ENCODE measurements at regions not wholly inside any gene's neighbourhood (a gene's known extent, or its start where the extent isn't known, plus 50 kb on each side); places are given as distances from the start of the nearest gene placed in this dataset.
"Not testable (repeated sequence)": the region's sequence is repeated elsewhere in the genome, so short reads cannot be mapped to it uniquely, and the experiment has no call there.

DNA sequence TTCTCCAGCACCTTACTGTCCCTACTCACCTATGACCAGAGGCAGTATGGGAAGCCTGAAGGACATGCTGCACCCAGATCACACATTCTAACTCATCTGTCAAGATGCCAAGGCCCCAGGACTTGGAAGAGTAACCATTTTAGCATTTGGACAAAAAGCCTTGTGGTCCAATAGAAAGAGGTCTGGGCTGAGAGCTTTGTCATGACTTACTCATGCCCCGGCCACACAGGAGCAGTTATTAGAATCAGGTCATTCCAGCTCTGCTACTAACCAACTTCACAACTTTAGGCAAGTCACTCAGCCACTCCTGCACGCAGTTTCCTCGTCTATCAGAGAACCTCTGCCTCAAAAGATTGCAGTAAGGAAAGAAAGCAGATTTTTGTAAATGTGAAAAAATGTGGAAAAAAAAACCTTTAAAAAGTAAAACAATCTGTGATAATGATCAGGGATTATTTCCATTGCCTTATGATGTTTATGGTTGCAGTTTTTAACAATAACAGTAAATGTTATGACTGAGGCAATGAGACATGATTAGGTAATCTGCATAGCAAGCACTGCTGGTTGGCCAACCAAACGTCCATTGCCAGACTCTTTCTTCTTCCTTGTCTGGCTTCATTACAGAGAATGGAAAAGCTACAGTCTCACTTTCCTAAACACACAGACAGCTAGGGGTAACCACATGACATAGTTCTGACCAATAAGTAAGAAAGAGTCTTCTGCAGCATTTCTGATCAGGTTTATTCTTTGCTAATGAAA, 255.4 kb upstream of the CHAC2 start:
- CTCF ChIA-PET: no interaction called here

DNA sequence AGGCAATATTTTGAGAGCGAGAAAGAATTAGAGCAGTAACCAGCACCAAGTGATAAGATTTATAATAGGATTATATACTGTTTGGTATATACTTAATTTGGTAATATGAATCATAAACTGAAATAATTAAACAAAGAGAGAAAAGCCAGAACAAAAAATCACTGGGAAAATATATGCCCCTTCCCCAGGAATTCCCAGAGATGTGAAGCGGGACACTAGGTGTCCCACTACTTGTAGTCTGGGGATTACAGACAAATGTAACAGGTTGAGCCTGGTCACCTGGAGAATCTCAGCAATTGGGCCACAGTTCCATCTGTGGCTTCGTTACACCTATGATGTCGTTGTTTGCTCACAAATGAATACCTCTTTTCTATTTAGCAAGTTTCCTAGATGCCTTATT, 256.1 kb upstream of the CHAC2 start:
- no peak overlapping the region for H3K27ac ChIP-seq
- DNase-seq (ENCODE audit: low spot score): no peak
- TF ChIP-seq, protein P1, sequence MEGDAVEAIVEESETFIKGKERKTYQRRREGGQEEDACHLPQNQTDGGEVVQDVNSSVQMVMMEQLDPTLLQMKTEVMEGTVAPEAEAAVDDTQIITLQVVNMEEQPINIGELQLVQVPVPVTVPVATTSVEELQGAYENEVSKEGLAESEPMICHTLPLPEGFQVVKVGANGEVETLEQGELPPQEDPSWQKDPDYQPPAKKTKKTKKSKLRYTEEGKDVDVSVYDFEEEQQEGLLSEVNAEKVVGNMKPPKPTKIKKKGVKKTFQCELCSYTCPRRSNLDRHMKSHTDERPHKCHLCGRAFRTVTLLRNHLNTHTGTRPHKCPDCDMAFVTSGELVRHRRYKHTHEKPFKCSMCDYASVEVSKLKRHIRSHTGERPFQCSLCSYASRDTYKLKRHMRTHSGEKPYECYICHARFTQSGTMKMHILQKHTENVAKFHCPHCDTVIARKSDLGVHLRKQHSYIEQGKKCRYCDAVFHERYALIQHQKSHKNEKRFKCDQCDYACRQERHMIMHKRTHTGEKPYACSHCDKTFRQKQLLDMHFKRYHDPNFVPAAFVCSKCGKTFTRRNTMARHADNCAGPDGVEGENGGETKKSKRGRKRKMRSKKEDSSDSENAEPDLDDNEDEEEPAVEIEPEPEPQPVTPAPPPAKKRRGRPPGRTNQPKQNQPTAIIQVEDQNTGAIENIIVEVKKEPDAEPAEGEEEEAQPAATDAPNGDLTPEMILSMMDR (conservative IDR thresholded peaks at IDR 0.05; ENCODE audit: low read depth): no peak
- CTCF ChIA-PET: no interaction called here
- POLR2A ChIA-PET (ENCODE audit: low non-redundant PET): no interaction called here

More for the DNA sequence above, 255.4 kb upstream of the CHAC2 start:
- TF ChIP-seq, protein P1 (conservative IDR thresholded peaks at IDR 0.05; ENCODE audit: low read depth): no peak
- no peak overlapping the region for H3K27ac ChIP-seq
- POLR2A ChIA-PET (ENCODE audit: low non-redundant PET): no interaction called here
- DNase-seq (ENCODE audit: low spot score): peak; percentile 13

DNA sequence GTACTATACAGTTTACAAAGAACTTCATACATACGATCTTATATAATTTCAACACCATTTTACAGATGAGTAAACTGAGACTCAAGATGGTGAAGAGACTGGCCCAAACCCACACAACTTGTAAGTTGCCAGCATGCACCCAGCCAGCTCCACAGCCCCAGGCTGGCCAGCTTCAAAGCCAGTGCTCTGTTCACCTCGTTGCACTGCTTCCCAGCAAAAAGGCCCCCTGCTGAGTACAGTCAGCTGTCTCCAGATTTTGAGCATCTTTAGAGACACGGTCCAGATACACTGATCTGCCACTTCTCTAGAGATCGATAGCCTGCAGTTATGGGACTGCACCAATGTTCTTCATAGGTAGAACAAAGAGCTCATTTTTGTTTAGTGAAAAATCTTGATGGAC, 257.2 kb upstream of the CHAC2 start:
- no peak overlapping the region for H3K27ac ChIP-seq
- TF ChIP-seq, protein P1 (conservative IDR thresholded peaks at IDR 0.05; ENCODE audit: low read depth): no peak
- ChIA-PET CTCF (interaction anchor here (0.7 kb wide), 1 partner anchor 87 kb away, joined by 4 read pairs; no protein-coding TSS in a partner anchor), POLR2A (ENCODE audit: low non-redundant PET) (no interaction called here)
- DNase-seq (ENCODE audit: low spot score): no peak

DNA sequence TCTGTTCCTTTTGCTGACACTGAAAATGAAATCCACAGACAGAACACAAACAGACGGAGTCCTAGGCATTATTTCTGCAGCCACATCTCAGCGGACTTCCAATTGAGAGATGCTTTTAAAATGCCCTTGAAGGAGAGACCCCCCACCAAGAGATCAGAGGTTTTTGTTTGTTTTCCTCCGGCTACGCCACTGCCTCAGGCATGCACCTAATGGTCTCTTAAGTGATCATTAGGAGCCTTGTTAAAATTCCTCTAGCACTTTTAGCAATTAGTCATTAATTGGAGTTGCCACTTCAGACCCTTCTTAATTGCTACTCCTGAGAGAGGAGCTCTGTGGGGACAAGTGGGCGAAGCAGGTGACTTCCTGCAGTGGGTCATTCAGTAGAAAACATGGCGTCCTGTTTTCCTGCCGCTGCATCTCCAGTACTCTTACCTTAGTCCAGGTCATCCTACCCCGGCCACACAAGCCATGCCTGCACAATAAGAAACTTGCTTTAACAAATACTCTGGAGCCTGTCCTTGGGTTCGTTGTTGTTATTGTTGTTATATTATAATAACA, 257.7 kb upstream of the CHAC2 start:
- CTCF ChIA-PET: interaction anchor here (0.7 kb wide), 1 partner anchor 87 kb away, joined by 4 read pairs; no protein-coding TSS in a partner anchor
- DNase-seq (ENCODE audit: low spot score): no peak
- POLR2A ChIA-PET (ENCODE audit: low non-redundant PET): no interaction called here
- no peak overlapping the region for H3K27ac ChIP-seq
- TF ChIP-seq, protein P1 (conservative IDR thresholded peaks at IDR 0.05; ENCODE audit: low read depth): no peak

DNA sequence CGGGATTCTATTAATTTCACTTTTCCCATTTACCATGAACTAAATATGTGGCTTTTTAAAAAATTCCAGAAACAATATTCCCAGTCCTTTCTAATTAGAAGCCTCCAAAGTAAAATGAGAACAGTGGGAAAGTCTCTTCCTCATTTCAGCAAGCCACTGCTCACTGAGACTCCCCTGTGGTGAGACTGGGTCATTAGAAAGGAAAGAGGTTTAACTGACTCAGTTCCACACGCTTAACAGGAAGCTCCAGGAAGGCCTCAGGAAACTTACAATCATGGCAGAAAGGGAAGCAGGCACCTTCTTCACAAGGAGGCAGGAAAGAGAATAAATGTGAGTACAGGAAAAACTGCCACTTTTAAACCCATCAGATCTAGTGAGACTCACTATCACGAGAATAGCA, 258.9 kb upstream of the CHAC2 start:
- TF ChIP-seq, protein P1 (conservative IDR thresholded peaks at IDR 0.05; ENCODE audit: low read depth): no peak
- no peak for DNase-seq (ENCODE audit: low spot score)
- CTCF ChIA-PET: no interaction called here
- POLR2A ChIA-PET (ENCODE audit: low non-redundant PET): no interaction called here
- no peak overlapping the region for H3K27ac ChIP-seq

DNA sequence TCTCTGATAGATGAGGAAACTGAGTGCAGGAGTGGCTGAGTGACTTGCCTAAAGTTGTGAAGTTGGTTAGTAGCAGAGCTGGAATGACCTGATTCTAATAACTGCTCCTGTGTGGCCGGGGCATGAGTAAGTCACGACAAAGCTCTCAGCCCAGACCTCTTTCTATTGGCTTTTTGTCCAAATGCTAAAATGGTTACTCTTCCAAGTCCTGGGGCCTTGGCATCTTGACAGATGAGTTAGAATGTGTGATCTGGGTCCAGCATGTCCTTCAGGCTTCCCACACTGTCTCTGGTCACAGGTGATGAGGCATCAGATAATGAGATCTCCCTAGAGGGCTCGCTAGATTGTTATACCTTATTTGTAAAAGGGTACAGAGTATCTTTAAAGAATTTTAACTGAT, 260.5 kb upstream of the CHAC2 start:
- DNase-seq (ENCODE audit: low spot score); H3K27ac ChIP-seq; POLR2A ChIA-PET (ENCODE audit: low non-redundant PET): not testable (repeated sequence)
- CTCF ChIA-PET: interaction anchor here (0.7 kb wide), 2 partner anchors 504 to 1674 kb away, joined by 3 read pairs; no protein-coding TSS in a partner anchor

DNA sequence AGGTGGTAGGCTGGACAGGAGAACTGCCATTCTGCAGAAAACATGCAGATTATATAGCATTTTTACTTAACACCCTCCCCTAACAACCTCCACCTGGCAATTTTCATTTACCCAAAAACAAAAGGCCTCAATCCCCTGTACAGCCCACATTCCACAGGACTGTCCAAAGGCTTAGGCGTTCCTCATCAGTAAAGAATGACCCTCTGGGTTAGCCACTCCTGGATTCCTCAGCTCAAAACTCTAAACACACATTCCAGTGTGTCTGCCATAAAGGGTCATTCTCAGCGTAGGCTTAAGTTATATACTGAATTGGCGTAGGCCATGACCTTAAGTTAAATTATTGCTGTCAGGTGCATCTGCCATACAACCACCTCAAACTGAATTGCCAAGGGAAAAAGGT, 261.8 kb upstream of the CHAC2 start:
- H3K27ac ChIP-seq: no peak overlapping the region
- DNase-seq (ENCODE audit: low spot score): no peak
- CTCF ChIA-PET: no interaction called here

More for the DNA sequence above, 261.8 kb upstream of the CHAC2 start:
- TF ChIP-seq, protein P1 (conservative IDR thresholded peaks at IDR 0.05; ENCODE audit: low read depth): no peak
- POLR2A ChIA-PET (ENCODE audit: low non-redundant PET): no interaction called here
